IPS-NIHi11 (cell line): ENCODE measurements at regions not wholly inside any gene's neighbourhood (a gene's known extent, or its start where the extent isn't known, plus 50 kb on each side); places are given as distances from the start of the nearest gene placed in this dataset.

Experiments
- DNase-seq: peaks from one replicate; pipeline ENCODE4 v3.0.0; 2012; ENCODE audit warnings: mixed read lengths, low spot score

DNA sequence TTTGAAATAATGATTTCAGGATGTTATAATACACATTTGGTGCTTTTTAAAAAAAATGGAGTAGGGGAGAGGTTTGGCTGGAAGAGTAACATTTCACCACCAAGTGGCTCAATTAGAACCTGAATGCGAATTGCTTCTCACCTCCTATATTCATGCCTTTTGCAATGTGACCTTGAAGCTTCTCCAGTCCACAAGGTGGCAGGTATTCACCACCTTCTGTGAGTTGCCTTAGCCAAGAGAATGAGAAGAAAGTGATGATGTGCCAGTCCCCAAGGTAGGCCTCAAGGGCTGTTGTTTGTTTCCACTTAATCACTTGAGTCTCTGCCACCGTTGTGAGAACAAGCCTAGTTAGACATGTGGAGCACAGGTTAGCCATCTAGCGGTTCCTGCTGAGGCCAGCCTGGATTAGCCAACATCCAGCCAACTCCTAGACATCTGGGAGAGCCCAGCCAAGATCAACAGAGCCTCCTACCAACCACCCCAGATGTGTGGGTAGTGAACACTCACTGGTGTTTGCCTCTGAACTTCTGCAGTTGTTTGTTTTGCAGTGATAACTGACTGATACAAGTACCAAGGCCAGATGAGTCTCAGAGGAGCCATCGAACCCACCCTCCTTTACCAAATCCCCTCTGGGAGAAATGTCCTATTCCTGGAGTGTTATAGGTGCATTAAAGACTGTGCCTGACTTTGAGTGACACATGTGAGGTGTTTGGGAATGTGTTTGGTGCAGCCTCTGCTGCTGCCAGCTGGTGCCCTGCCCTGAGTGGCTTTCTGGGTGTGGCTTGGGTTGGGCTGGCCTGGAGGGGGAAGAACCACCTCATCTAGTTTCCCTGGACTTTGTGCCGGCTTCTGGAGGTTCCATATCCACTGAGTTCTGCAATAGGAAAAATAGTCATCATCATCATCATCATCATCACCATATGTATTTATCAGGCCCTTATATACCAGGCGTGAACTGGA is 132.5 kb upstream of the RFLNA start:
- no peak for DNase-seq

DNA sequence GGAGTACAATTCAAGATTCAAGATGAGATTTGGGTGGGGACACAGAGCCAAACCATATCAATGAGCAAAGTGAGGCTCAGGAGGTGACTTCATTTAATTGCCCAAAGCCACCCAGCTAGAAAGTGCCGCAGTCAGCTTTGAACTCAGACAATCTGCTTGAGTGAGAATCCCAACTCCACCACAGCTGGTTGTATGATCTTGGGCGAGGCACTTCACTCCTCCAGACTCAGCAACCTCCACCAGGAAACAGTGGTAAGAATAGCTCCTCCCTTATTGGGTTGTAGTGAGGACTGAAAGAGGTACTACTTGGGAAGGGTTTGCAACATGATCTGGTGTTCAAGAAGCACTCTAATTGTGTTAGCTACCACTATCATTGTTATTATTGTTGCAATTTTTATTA is 129.2 kb upstream of the RFLNA start:
- DNase-seq: no peak

DNA sequence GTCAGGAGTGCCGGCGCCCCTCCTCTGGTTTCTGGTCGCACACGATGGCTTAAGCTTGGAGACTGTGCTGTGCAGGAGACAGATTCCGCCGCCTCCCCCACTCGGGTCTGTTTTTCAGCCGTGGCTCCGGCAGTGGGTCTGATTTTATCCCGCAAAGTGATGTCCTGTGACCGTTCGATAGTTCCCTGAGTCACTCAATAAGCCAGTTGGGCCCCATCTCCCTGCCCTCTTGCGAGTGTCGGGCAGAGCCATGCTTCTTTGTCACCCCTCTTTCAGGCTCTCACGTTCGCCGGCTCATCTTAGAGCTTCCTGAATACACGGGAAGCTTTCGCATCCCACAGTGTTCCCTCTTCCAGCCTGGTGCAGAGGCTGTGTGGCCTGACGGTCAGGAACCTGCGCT is 127.8 kb upstream of the RFLNA start:
- DNase-seq: no peak

GRCh38 chr12:124168016-124168786 is 126.7 kb upstream of the RFLNA start:
- no peak for DNase-seq

GRCh38 chr12:124169577-124170284 is 125.2 kb upstream of the RFLNA start:
- no peak for DNase-seq

- DNase-seq: no peak
Observed at GRCh38 chr12:124170760-124171159, 124.1 kb upstream of the RFLNA start.

GRCh38 chr12:124171231-124171979 is 123.5 kb upstream of the RFLNA start:
- DNase-seq: no peak

DNA sequence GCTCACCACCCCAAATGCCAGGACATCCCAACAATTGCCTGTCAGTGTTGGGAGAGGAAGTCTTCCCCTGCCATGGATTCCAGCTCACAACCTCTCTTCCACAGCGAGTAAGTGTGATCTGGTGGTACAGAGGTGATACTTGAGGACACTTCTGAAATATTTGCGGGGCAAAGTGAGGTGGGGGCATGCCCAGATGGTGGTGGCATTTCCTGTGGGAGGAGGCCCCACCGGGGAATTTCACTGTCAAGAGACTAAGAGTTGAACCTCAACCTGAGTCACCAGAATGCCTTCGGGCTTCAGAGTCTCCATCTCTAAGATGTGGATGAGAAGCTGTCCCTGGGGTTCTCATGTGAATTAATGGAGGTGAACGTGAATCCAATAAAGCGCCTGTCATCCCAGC is 122.3 kb upstream of the RFLNA start:
- DNase-seq: no peak

- no peak for DNase-seq
Observed at GRCh38 chr12:124173692-124174091, 121.2 kb upstream of the RFLNA start.

- DNase-seq: no peak
Observed at GRCh38 chr12:124174451-124175348, 120.2 kb upstream of the RFLNA start.

- no peak for DNase-seq
Observed at GRCh38 chr12:124175704-124176103, 119.2 kb upstream of the RFLNA start.

DNA sequence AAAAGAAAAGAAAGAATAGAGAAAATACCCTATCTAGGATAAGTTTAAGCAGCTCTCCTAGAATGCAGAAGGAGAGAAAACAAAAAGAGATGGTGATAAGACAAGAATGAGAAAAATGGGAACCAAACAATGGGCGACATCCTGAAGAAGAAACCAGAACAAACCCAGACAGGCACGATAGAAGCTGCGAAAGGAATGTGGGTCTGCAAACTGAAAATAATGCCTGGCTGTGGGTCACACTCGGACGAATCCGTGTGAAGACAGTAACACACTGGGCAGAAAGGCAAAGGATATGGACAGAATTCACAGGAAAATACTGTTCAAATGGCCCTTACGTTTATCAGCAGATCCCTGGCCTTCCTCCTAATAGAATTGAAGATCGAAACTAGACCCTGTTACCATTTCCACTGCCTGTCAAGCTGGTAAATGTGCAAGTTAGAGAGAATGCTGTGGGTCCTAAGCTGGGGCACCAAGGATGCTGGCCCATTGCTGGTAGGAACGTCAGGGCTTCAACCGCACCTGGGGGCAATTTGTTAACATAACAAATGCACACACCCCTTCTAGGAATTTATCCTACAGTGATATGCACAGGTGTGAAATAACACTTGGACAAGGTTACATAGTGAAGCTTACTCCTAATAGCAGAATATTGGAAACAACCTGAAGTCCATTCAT is 117.5 kb upstream of the RFLNA start:
- DNase-seq: no peak

DNA sequence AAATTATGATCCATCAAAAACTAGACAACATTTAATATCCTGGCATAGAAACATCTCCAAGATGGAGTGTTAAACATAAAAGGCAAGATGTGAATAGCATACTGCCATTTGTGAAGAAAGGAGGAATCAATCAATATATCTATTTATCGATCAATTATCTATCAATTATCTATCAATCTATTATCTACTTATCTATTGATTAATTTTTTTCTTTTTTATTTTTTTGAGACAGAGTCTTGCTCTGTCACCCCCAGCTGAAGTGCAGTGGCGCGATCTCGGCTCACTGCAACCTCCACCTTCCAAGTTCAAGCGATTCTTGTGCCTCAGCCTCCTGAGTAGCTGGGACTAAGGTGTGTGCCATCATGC is 117.0 kb upstream of the RFLNA start:
- DNase-seq: no peak

- no peak for DNase-seq
Observed at GRCh38 chr12:124179936-124180607, 114.8 kb upstream of the RFLNA start.

- no peak for DNase-seq
Observed at GRCh38 chr12:124183172-124183571, 111.7 kb upstream of the RFLNA start.

GRCh38 chr12:124184456-124184855 is 110.4 kb upstream of the RFLNA start:
- DNase-seq: no peak

DNA sequence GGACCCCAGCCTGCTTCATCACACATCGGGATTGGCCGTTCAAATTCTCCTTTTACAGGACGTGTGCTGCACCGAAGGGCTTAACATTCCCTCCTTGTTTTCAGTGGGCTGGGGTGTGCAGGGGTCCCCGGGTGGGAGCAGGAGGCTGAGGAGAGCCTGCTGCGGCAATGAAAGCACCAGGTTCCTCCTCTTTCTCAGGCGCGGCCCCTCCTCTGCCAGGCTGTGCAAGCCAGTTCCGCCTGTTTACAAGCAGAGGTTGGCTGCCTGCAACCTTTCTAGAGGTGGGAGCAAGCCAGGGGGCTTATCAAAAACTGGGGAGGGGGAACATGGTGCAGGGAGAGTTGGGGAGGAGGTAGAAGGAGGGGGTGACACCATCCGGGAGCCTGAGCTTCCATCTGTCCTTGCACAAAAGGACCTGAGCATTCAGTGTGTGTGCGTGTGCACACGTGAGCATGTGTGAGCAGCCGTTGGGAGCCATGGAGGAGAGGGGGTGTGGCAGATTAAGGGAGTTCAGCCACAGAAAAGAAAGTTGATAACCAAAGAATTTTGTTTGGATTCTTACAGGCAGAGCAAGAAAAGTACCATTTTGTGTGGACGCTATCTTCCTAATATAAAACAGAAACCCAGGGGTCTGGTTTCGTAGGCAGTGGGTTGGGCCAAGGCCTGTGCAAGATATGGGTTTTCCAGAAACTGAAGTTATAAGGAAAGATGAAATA is 108.8 kb upstream of the RFLNA start:
- DNase-seq: no peak

DNA sequence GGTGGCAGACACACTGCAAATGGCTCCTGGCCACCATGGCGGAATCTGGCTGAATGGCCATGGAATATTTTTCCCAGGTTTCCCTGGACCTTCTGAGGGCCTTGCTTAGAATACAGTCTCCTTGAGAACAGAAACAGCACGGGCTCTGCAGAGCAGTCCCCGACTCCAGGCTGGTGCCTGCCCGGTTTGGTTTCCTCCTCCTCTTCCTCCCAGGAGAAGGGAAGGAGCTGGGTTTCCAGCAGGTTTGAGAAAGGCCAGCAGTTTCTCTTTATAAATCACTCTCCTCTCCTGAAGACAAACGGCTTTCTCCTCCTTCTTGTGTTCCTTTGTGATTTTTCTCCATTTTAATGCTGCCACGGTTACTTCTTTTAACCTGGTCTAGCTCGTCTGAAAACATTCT is 106.8 kb upstream of the RFLNA start:
- no peak for DNase-seq
